ENCODE measurements at regions not wholly inside any gene's neighbourhood (a gene's known extent, or its start where the extent isn't known, plus 50 kb on each side); places are given as distances from the start of the nearest gene placed in this dataset.

GRCh38 chr6:137297887-137298286 is 78.7 kb upstream of the IFNGR1 start:
- TF ChIP-seq REST (IDR thresholded peaks at IDR 0.05; ENCODE audit: low read depth) (no peak), EZH2 (IDR thresholded peaks at IDR 0.05) (no peak)
